ENCODE measurements at regions not wholly inside any gene's neighbourhood (a gene's known extent, or its start where the extent isn't known, plus 50 kb on each side); places are given as distances from the start of the nearest gene placed in this dataset.
A peak's percentile ranks its signal among the peaks of the same experiment; 100 is the strongest.

DNA sequence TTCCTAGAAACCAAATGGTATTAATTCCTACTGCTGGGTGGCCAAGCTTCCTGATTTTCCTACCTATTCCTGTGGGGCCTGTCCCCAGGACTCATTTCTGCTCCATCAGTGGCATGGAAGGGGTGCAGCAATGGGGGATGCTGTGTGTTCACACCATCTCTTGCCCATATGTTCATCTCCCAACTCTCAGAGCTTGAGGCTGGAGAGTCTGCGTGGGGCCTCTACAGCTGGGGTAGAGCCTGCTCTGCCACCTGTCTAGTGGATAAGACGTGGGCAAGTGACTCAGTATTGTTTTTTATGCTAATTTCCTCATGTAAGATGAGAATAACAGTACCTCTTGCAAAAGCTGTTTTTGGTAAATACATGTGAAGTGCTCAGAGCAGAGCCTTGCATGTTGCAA, 149.8 kb downstream of the ACTR3 start:
- Histone ChIP-seq H3K27ac (no peak overlapping the region), H3K4me1 (no peaks in the 10 kb centered on the region), H3K27me3 (no peaks in the 10 kb centered on the region), H3K9me3 (no peaks in the 10 kb centered on the region), H3K36me3 (replicated peaks in 1 of 2; ENCODE audit: insufficient read depth in 1 of 2, low read depth in 2 of 2) (no peaks in the 10 kb centered on the region), H3K4me3 (no peak overlapping the region)
- DNase-seq (no peak), ATAC-seq (no peak)
- intact Hi-C loops (cut with DNase I), result no loop called here
- 79 to 84% methylated on average over 2 of the region's 2 CpGs for WGBS, 2 donors
- no peak for TF ChIP-seq POLR2A (IDR thresholded peaks at IDR 0.05)
- TF ChIP-seq, protein P1, sequence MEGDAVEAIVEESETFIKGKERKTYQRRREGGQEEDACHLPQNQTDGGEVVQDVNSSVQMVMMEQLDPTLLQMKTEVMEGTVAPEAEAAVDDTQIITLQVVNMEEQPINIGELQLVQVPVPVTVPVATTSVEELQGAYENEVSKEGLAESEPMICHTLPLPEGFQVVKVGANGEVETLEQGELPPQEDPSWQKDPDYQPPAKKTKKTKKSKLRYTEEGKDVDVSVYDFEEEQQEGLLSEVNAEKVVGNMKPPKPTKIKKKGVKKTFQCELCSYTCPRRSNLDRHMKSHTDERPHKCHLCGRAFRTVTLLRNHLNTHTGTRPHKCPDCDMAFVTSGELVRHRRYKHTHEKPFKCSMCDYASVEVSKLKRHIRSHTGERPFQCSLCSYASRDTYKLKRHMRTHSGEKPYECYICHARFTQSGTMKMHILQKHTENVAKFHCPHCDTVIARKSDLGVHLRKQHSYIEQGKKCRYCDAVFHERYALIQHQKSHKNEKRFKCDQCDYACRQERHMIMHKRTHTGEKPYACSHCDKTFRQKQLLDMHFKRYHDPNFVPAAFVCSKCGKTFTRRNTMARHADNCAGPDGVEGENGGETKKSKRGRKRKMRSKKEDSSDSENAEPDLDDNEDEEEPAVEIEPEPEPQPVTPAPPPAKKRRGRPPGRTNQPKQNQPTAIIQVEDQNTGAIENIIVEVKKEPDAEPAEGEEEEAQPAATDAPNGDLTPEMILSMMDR (IDR thresholded peaks at IDR 0.05), result no peak

DNA sequence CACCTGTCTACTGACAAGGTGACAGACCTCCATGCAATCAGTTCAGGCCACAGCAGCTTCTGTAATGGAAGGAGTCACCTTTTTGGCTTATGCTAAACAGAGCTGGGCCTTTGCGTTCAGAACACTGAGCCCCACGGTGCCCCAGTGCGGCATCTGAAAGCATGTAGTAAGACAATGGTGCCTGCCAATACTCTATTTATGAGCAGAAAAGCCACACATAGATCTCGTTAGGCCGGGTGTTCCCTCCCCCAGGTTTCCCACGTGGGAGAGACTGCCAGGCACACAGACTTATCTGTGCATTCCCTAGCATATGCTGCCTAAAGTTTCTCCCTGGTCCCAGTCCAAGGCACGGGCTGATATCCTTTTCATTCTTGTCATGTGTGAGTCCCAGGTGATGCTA, 150.9 kb downstream of the ACTR3 start:
- Histone ChIP-seq H3K9me3 (no peaks in the 10 kb centered on the region), H3K27me3 (no peaks in the 10 kb centered on the region), H3K4me1 (no peaks in the 10 kb centered on the region), H3K4me3 (no peak overlapping the region), H3K27ac (no peak overlapping the region), H3K36me3 (replicated peaks in 1 of 2; ENCODE audit: insufficient read depth in 1 of 2, low read depth in 2 of 2) (no peaks in the 10 kb centered on the region)
- intact Hi-C loops (cut with DNase I), result no loop called here
- DNase-seq (peak in 2 of 4 donors; percentile 16 to 48), ATAC-seq (no peak)
- TF ChIP-seq POLR2A (IDR thresholded peaks at IDR 0.05), result no peak
- TF ChIP-seq, protein P1 (IDR thresholded peaks at IDR 0.05), result no peak
- WGBS, 2 donors, result 19 to 34% methylated on average over 6 to 7 of the region's 7 CpGs

- no peak for TF ChIP-seq POLR2A (IDR thresholded peaks at IDR 0.05)
- TF ChIP-seq, protein P1 (IDR thresholded peaks at IDR 0.05), result no peak
- Histone ChIP-seq H3K4me1 (no peaks in the 10 kb centered on the region), H3K27ac (no peak overlapping the region), H3K27me3 (no peaks in the 10 kb centered on the region), H3K4me3 (no peak overlapping the region), H3K9me3 (no peaks in the 10 kb centered on the region), H3K36me3 (replicated peaks in 1 of 2; ENCODE audit: insufficient read depth in 1 of 2, low read depth in 2 of 2) (no peaks in the 10 kb centered on the region)
- intact Hi-C loops (cut with DNase I), result no loop called here
- ATAC-seq, result no peak
- no peak for DNase-seq
- 86 to 91% methylated on average over 5 of the region's 5 CpGs for WGBS, 2 donors
These were observed 155.1 kb downstream of the ACTR3 start for GRCh38 chr2:114044985-114045384.

GRCh38 chr2:114046373-114046772, 156.5 kb downstream of the ACTR3 start:
- Histone ChIP-seq H3K36me3 (replicated peaks in 1 of 2; ENCODE audit: insufficient read depth in 1 of 2, low read depth in 2 of 2) (no peaks in the 10 kb centered on the region), H3K4me1 (no peaks in the 10 kb centered on the region), H3K9me3 (no peaks in the 10 kb centered on the region), H3K27ac (no peak overlapping the region), H3K27me3 (no peaks in the 10 kb centered on the region), H3K4me3 (no peak overlapping the region)
- intact Hi-C loops (cut with DNase I), result no loop called here
- TF ChIP-seq POLR2A (IDR thresholded peaks at IDR 0.05), result no peak
- WGBS, 2 donors, result 80 to 84% methylated on average over 5 of the region's 5 CpGs
- ATAC-seq, result no peak
- DNase-seq, result no peak

- TF ChIP-seq POLR2A (IDR thresholded peaks at IDR 0.05), result no peak
- TF ChIP-seq, protein P1 (IDR thresholded peaks at IDR 0.05), result no peak
- Histone ChIP-seq H3K27me3 (no peaks in the 10 kb centered on the region), H3K4me3 (no peak overlapping the region), H3K4me1 (no peaks in the 10 kb centered on the region), H3K36me3 (replicated peaks in 1 of 2; ENCODE audit: insufficient read depth in 1 of 2, low read depth in 2 of 2) (no peaks in the 10 kb centered on the region), H3K9me3 (no peaks in the 10 kb centered on the region), H3K27ac (no peak overlapping the region)
- no peak for ATAC-seq
- DNase-seq, result no peak
- intact Hi-C loops (cut with DNase I), result no loop called here
- WGBS, 2 donors, result 78 to 79% methylated on average over 3 of the region's 3 CpGs
These were observed 157.1 kb downstream of the ACTR3 start for GRCh38 chr2:114046866-114047435.

Measured in body of pancreas (tissue), 4 donors.